NCI-H2196 treated with DMSO at 0.1 percent for 48 hours (cell line): ENCODE measurements at regions not wholly inside any gene's neighbourhood (a gene's known extent, or its start where the extent isn't known, plus 50 kb on each side); places are given as distances from the start of the nearest gene placed in this dataset.
"Not testable (repeated sequence)": the region's sequence is repeated elsewhere in the genome, so short reads cannot be mapped to it uniquely, and the experiment has no call there.

Experiments used
- DNase-seq: peaks from one replicate; lab custom pipeline; 2025; ENCODE audit not compliant: unreplicated experiment; lab: John Stamatoyannopoulos, UW

GRCh38 chr9:86997156-86997555 lies 49.9 kb upstream of the GAS1 start:
- no peak for DNase-seq

- no peak for DNase-seq
Measured at GRCh38 chr9:86997951-86998350, 50.6 kb upstream of the GAS1 start.

GRCh38 chr9:87002517-87002916 lies 55.2 kb upstream of the GAS1 start:
- DNase-seq, result no peak

- no peak for DNase-seq
Measured at GRCh38 chr9:87004016-87004415, 56.7 kb upstream of the GAS1 start.

GRCh38 chr9:87006956-87007355 lies 59.6 kb upstream of the GAS1 start:
- no peak for DNase-seq

- DNase-seq, result no peak
Measured at GRCh38 chr9:87007711-87008366, 60.5 kb upstream of the GAS1 start.

GRCh38 chr9:87008667-87009066 lies 61.4 kb upstream of the GAS1 start:
- DNase-seq, result no peak

GRCh38 chr9:87010626-87011025 lies 63.3 kb upstream of the GAS1 start:
- no peak for DNase-seq

GRCh38 chr9:87011551-87011950 lies 64.2 kb upstream of the GAS1 start:
- DNase-seq, result no peak

- DNase-seq, result no peak
Measured at GRCh38 chr9:87013490-87013889, 66.2 kb upstream of the GAS1 start.

- DNase-seq, result no peak
Measured at GRCh38 chr9:87014436-87014835, 67.1 kb upstream of the GAS1 start.

GRCh38 chr9:87016681-87017080 lies 69.4 kb upstream of the GAS1 start:
- DNase-seq, result no peak

GRCh38 chr9:87020169-87020950 lies 73.1 kb upstream of the GAS1 start:
- no peak for DNase-seq

GRCh38 chr9:87022178-87022577 lies 74.9 kb upstream of the GAS1 start:
- no peak for DNase-seq

- no peak for DNase-seq
Measured at GRCh38 chr9:87026204-87026603, 78.9 kb upstream of the GAS1 start.

- DNase-seq, result not testable (repeated sequence)
Measured at GRCh38 chr9:87028836-87029235, 81.5 kb upstream of the GAS1 start.

GRCh38 chr9:87029905-87030304 lies 82.6 kb upstream of the GAS1 start:
- DNase-seq, result no peak

GRCh38 chr9:87034841-87035240 lies 87.5 kb upstream of the GAS1 start:
- DNase-seq, result no peak

GRCh38 chr9:87035879-87036278 lies 88.6 kb upstream of the GAS1 start:
- DNase-seq, result no peak

GRCh38 chr9:87036506-87036905 lies 89.2 kb upstream of the GAS1 start:
- DNase-seq, result no peak

GRCh38 chr9:87039809-87040392 lies 92.6 kb upstream of the GAS1 start:
- DNase-seq, result no peak

GRCh38 chr9:87040410-87041009 lies 93.2 kb upstream of the GAS1 start:
- no peak for DNase-seq
